Keratinocyte (primary cell): ENCODE measurements at regions not wholly inside any gene's neighbourhood (a gene's known extent, or its start where the extent isn't known, plus 50 kb on each side); places are given as distances from the start of the nearest gene placed in this dataset.

ENCODE experiments used
- CTCF ChIP-seq, 3 experiments: IDR thresholded peaks in 1 of 3; conservative IDR thresholded peaks in 1 of 3; optimal IDR thresholded peaks in 1 of 3; 2 replicates in 2 of 3; 3 replicates in 1 of 3; pipeline versions ENCODE3 to v1.5.1; 2011; ENCODE audit warnings: low read length in 3 of 3, mild to moderate bottlenecking in 3 of 3, moderate library complexity in 2 of 3, control low read depth in 1 of 3, inconsistent platforms in 1 of 3; ENCODE audit not compliant: insufficient read depth in 2 of 3; ENCODE audit errors: extremely low read depth in 1 of 3
- EZH2 ChIP-seq: IDR thresholded peaks from one replicate; pipeline ENCODE4 v1.6.1; 2012; ENCODE audit warnings: inconsistent platforms, mild to moderate bottlenecking, low read length, moderate library complexity

DNA sequence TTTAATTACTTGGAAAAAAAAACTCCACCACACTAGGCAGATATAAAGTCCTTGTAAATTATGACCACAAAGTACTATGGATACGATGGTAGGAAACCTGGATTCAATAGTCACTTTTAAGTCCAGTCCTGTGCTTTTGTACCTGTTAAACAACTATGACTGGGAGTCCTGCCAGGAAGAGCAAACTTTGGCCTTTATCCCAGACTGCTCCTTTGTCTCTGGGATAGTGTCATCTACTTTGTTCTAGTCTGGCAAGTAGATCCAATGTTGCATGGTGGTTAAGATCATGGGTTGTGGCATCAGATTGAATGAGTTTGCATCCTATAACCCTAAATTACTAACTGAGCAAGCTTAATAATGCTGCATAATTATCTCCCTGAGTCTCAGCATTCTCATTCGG, 175.3 kb upstream of the FGF13 start:
- TF ChIP-seq CTCF (optimal IDR thresholded peaks at IDR 0.05 in 1 of 3, IDR thresholded peaks at IDR 0.05 in 1 of 3, conservative IDR thresholded peaks at IDR 0.05 in 1 of 3; ENCODE audit: extremely low read depth in 1 of 3, insufficient read depth in 2 of 3, low read length in 3 of 3) (no peak), EZH2 (no peak)
